C4-2B (cell line): ENCODE measurements at regions not wholly inside any gene's neighbourhood (a gene's known extent, or its start where the extent isn't known, plus 50 kb on each side); places are given as distances from the start of the nearest gene placed in this dataset.

ENCODE experiments used
- ZFX ChIP-seq: fragments of 450-650 bp; IDR thresholded peaks from 2 replicates; pipeline ENCODE4 v1.6.1; 2017
- TF ChIP-seq, protein P1 (sequence below): fragments of 450-650 bp; conservative IDR thresholded peaks from 2 replicates; pipeline ENCODE4 v1.5.1; 2017; ENCODE audit warnings: mild to moderate bottlenecking

DNA sequence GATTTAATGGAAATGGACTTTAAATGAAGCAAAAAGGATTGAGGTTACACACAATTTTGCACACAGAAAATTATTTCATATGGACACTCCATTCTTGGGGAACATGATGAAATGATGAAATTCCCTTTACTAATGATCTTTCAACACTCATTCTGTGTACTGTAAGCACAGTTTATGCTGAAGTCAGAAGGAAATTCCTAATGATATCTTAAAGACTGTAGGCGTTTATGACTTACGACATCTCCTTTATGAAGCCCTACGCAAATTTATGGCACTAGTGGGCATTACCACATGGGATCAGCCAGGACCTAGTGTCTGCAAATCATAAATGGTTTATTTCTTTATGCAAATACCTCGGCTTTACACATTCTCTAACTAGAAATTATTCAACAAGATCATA, 97.9 kb upstream of the SOX5 start:
- TF ChIP-seq, protein P1, sequence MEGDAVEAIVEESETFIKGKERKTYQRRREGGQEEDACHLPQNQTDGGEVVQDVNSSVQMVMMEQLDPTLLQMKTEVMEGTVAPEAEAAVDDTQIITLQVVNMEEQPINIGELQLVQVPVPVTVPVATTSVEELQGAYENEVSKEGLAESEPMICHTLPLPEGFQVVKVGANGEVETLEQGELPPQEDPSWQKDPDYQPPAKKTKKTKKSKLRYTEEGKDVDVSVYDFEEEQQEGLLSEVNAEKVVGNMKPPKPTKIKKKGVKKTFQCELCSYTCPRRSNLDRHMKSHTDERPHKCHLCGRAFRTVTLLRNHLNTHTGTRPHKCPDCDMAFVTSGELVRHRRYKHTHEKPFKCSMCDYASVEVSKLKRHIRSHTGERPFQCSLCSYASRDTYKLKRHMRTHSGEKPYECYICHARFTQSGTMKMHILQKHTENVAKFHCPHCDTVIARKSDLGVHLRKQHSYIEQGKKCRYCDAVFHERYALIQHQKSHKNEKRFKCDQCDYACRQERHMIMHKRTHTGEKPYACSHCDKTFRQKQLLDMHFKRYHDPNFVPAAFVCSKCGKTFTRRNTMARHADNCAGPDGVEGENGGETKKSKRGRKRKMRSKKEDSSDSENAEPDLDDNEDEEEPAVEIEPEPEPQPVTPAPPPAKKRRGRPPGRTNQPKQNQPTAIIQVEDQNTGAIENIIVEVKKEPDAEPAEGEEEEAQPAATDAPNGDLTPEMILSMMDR, result no peak
- TF ChIP-seq ZFX, result no peak
